ENCODE measurements at regions not wholly inside any gene's neighbourhood (a gene's known extent, or its start where the extent isn't known, plus 50 kb on each side); places are given as distances from the start of the nearest gene placed in this dataset.

DNA sequence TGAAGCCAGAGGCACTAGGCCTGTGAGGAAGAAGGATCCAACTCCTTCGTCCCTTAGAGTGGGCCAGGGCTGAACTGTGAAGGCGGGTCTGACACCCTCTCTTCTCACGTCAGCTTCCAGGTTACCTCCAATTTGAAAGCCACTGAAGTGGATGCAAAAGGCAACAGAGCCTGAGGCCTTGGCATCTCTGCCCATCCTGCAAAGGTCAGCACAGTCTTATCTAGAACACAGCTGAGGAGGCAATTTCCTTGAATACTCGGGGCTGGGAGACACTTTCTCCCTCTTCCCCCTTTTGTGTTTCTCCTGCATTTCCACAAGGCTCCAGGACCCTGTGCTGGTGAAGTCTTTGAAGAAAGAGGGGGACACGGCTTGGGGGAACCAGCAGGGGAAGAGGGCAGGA, 91.6 kb upstream of the PAX6 start:
- DNase-seq, result no peak

- no peak for DNase-seq
Measured at GRCh38 chr11:31895926-31896325, 84.8 kb upstream of the PAX6 start.

DNA sequence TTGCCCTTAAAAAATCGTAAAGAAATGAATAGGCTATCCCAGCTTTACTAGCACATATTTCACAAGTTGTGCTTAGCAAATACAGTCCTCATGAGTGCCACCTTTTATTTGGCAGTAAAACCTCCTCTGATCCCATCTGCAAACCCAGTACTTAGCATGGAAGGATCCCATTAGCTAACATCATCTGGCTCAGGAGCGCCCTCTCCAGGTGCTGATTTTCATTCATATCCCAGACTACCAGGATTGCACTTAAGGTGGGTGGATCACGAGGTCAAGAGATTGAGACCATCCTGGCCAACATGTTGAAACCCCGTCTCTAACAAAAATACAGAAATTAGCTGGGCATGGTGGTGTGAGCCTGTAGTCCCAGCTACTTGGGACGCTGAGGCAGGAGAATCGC, 76.1 kb upstream of the PAX6 start:
- DNase-seq, result no peak

- DNase-seq, result no peak
Measured at GRCh38 chr11:31884080-31884479, 73.0 kb upstream of the PAX6 start.

DNA sequence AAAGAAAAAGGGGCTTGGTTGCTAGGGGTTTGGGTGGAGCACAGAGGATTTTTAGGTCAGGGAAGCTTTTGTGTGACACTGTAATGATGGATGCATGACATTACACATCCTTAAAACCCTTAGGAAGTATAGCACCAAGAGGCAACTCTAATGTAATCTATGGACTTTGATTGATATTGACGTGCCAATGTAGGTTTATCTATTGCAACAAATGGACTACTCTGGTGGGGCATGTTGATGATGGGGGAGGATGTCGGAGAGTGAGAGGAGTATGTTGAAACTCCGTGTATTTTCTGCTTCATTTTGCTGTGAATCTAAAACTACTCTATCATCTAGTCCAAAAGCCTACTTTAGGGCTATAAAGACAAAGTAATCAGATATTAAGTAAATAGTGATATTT, 72.3 kb upstream of the PAX6 start:
- no peak for DNase-seq

DNA sequence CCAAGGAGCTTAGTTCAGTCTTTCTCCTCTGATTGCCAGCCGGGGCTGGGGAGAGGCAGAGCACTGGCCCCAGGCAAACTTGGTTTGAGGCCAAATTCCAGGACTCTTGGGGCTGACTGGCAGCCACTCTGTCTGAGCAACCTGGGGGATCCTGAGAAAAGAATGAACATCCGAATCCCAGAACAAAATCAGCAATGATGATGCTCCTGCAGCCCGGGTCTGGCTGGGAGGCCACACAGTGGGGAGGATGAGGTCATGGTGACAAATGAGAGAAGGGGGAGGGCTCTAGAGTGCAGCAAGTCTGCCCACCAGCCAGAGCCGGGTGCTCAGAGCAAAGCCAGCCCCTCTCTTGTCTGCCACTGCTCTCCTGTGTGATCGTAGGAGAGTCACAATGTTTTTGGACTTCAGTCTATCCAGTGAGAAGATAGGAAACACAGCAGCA, 71.8 kb upstream of the PAX6 start:
- DNase-seq, result no peak

DNA sequence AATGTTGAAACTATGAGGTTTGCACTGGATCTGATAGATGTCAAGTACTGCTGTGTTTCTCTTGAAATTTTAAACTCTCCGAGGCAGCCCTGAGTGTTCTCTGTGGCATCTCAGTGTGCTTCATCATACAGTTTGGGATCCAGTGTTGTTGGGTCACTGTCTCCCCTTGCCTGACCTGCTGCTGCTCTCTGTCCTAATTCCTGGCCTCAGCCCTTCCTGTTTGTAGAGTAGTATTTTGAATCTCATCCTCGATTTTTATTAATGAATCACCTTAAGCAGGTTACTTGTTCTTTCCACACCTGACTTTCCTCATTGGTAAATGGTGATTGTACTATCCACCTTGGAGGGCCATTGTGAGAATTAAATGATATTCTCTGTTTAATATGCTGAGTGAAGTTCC, 70.7 kb upstream of the PAX6 start:
- no peak for DNase-seq

GRCh38 chr11:31879681-31880080, 68.6 kb upstream of the PAX6 start:
- no peak for DNase-seq

- no peak for DNase-seq
Measured at GRCh38 chr11:31877863-31878262, 66.7 kb upstream of the PAX6 start.

- DNase-seq, result no peak
Measured at GRCh38 chr11:31877083-31877482, 66.0 kb upstream of the PAX6 start.

GRCh38 chr11:31875866-31876560, 64.9 kb upstream of the PAX6 start:
- no peak for DNase-seq

DNA sequence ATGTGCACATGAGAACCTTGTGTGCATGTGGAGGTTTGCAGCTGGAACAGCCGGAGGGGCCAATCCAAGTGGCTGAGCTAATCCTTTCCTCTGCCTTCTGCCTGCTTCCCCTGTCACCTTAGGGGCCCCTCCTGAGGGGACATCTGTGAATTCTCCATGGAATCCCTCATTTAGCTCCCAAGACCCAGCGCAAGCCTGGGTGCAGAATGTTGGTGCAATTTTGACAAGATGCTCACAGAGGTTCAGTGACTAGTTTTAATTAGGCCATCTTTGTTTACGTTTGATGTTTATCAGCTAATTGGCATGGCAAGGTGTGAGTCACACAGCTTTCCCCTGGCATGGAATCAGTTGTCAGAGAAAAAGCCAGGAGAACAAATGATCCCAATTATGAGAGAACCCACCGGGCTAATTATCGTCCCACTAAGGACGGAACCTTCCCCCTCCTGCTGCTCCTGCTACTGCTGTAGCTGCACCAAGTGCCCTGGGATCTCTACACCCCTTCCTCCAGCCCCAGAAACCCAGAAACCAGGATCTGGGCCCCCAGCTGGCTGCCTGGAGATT, 63.6 kb upstream of the PAX6 start:
- DNase-seq, result no peak

DNA sequence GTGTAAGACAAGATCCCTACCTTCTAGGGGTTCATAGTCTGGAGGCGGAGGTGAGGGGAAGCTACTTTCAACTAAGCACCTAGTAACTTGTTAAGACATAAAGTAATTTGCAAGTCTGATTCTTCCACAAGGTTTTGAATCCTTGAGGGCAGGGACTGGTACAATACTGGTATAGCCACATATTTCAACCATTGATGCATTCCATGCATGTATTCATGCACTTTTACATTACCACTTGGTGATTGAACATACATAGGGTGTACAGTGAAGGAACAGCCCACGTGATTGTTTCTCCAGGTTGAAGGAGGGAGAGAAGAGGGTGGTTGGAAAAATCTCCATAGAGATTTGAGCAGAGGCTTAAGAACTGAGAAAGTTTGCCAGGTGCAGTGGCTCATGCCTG, 62.0 kb upstream of the PAX6 start:
- no peak for DNase-seq

DNA sequence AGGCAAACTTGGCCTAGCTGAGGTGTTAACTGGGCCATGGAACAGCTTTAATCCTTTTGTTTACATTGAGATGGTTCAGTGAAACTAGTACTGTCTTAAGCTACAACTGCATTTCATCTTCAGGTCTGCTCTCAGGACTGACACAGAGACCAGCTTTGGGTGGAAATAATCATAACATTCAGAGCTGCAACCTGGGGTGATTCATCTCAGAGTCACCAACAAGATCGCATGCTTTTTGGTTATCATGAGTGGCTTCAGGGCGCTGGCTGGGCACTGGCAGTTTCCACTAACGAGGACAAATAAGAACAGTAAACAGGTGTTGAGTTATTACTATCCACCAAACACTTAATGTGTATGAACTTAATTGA, 60.9 kb upstream of the PAX6 start:
- no peak for DNase-seq

- no peak for DNase-seq
Measured at GRCh38 chr11:31871310-31872075, 60.4 kb upstream of the PAX6 start.

- peak; percentile 82 for DNase-seq
Measured at GRCh38 chr11:31870609-31871309, 59.6 kb upstream of the PAX6 start.

DNA sequence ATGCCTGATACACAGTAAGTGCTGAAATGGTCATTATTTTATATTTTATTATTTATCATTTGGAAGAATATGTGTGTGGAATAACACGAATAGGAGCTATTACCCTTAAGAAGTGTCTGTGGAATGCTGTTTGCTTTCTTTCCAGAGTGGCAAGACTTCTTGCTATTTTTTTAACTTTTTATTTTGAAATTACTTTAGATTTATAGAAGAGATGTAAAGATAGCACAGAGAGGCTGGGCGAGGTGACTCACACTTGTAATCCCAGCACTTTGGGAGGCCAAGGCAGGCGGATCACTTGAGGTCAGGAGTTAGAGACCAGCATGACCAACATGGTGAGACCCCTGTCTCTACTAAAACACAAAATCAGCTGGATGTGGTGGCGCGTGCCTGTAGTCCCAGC, 58.9 kb upstream of the PAX6 start:
- DNase-seq, result no peak

DNA sequence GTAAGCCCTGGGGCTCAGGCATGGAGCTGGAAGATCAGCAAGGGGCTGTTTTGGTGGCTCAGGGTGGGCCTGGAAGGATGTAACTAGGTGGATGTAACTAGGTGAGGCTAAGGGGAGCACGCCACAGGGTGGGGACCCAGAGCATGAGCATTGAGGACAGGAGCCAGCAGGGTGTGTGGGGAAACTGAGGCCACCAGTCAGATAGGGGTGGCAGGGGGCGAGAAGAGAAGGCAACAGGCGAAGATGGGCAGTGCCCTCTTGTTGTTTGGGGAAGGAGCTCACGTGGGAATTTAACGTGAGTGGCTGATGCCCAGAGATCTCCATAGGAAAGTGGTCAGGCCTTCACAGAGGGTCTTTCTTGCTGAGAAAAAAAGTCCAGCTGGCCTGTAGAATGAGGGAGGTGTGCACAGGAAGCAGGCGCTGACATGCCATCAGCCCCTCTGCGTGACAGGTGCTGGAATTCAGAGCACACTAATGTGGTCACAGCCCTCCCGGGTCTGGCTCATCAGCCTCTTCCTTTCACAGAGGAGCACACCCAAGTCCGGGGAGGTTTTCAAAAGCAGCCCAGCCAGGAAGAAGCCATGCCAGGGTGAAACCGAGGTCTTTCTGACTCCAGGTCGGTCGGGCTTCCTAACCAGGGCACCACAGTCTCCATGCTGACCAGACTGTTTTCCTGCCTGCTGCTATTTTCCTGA, 54.6 kb upstream of the PAX6 start:
- DNase-seq, result no peak

- DNase-seq, result no peak
Measured at GRCh38 chr11:31863170-31863832, 52.2 kb upstream of the PAX6 start.

- no peak for DNase-seq
Measured at GRCh38 chr11:31861011-31861410, 49.9 kb upstream of the PAX6 start.
